ENCODE measurements at regions not wholly inside any gene's neighbourhood (a gene's known extent, or its start where the extent isn't known, plus 50 kb on each side); places are given as distances from the start of the nearest gene placed in this dataset.

- H2AFZ ChIP-seq (ENCODE audit: control insufficient read depth, low read depth, low read length) = no peak overlapping the region
- in situ Hi-C loops (cut with MboI) (no loop called here), intact Hi-C loops (cut with micrococcal nuclease; ENCODE audit: unreplicated experiment) (loop anchor here (10.0 kb wide), 1 partner anchor 462 kb away; no protein-coding TSS in a partner anchor)
- RAD21 ChIA-PET (ENCODE audit: unreplicated experiment) = interaction anchor here (1.2 to 9.9 kb wide), 6 partner anchors 18 to 247 kb away, joined by 3 to 167 read pairs (median 14); partner anchors contain the start of gene PLPP3
- no peaks in the 10 kb centered on the region for H3K79me2 ChIP-seq (ENCODE audit: control insufficient read depth, insufficient read depth, low read length)
- CTCF ChIA-PET = interaction anchor here (1.0 to 1.4 kb wide), 2 partner anchors 24 to 241 kb away, joined by 3 to 5 read pairs; no protein-coding TSS in a partner anchor
- TF ChIP-seq CHD2 (IDR thresholded peaks at IDR 0.05; ENCODE audit: borderline replicate concordance, low read depth, low read length) (no peak), ZNF274 (IDR thresholded peaks at IDR 0.05; ENCODE audit: insufficient read depth, insufficient read length) (no peak), YY1 (IDR thresholded peaks at IDR 0.05; ENCODE audit: low read depth, low read length) (no peak), HDAC6 (IDR thresholded peaks at IDR 0.05; ENCODE audit: unreplicated experiment) (no peak), BACH1 (IDR thresholded peaks at IDR 0.05; ENCODE audit: borderline replicate concordance) (no peak), ETV6 (conservative IDR thresholded peaks at IDR 0.05 in 1 of 2, IDR thresholded peaks at IDR 0.05 in 1 of 2; ENCODE audit: borderline replicate concordance in 1 of 2, low read depth in 1 of 2) (no peak), SMAD5 (IDR thresholded peaks at IDR 0.05; ENCODE audit: low read depth) (no peak), USF1 (IDR thresholded peaks at IDR 0.05; ENCODE audit: borderline replicate concordance, extremely low read length, insufficient read depth, low read depth, low read length) (no peak)
- TF ChIP-seq, protein P1, sequence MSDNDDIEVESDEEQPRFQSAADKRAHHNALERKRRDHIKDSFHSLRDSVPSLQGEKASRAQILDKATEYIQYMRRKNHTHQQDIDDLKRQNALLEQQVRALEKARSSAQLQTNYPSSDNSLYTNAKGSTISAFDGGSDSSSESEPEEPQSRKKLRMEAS (IDR thresholded peaks at IDR 0.05; ENCODE audit: low read depth, low read length) = no peak
- TF ChIP-seq, protein P2, sequence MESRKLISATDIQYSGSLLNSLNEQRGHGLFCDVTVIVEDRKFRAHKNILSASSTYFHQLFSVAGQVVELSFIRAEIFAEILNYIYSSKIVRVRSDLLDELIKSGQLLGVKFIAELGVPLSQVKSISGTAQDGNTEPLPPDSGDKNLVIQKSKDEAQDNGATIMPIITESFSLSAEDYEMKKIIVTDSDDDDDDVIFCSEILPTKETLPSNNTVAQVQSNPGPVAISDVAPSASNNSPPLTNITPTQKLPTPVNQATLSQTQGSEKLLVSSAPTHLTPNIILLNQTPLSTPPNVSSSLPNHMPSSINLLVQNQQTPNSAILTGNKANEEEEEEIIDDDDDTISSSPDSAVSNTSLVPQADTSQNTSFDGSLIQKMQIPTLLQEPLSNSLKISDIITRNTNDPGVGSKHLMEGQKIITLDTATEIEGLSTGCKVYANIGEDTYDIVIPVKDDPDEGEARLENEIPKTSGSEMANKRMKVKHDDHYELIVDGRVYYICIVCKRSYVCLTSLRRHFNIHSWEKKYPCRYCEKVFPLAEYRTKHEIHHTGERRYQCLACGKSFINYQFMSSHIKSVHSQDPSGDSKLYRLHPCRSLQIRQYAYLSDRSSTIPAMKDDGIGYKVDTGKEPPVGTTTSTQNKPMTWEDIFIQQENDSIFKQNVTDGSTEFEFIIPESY (IDR thresholded peaks at IDR 0.05) = no peak
- TF ChIP-seq, protein P3, sequence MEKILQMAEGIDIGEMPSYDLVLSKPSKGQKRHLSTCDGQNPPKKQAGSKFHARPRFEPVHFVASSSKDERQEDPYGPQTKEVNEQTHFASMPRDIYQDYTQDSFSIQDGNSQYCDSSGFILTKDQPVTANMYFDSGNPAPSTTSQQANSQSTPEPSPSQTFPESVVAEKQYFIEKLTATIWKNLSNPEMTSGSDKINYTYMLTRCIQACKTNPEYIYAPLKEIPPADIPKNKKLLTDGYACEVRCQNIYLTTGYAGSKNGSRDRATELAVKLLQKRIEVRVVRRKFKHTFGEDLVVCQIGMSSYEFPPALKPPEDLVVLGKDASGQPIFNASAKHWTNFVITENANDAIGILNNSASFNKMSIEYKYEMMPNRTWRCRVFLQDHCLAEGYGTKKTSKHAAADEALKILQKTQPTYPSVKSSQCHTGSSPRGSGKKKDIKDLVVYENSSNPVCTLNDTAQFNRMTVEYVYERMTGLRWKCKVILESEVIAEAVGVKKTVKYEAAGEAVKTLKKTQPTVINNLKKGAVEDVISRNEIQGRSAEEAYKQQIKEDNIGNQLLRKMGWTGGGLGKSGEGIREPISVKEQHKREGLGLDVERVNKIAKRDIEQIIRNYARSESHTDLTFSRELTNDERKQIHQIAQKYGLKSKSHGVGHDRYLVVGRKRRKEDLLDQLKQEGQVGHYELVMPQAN (conservative IDR thresholded peaks at IDR 0.05) = no peak
- TF ChIP-seq, protein P4, sequence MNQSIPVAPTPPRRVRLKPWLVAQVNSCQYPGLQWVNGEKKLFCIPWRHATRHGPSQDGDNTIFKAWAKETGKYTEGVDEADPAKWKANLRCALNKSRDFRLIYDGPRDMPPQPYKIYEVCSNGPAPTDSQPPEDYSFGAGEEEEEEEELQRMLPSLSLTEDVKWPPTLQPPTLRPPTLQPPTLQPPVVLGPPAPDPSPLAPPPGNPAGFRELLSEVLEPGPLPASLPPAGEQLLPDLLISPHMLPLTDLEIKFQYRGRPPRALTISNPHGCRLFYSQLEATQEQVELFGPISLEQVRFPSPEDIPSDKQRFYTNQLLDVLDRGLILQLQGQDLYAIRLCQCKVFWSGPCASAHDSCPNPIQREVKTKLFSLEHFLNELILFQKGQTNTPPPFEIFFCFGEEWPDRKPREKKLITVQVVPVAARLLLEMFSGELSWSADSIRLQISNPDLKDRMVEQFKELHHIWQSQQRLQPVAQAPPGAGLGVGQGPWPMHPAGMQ (IDR thresholded peaks at IDR 0.05; ENCODE audit: borderline replicate concordance) = no peak
- WGBS (ENCODE audit: insufficient coverage, insufficient replicate concordance, low lambda C conversion rate, missing lambda C conversion rate) = 23% methylated on average over 2 of the region's 2 CpGs
- SMC1A ChIA-PET (ENCODE audit: uncharacterized antibody, unreplicated experiment) = interaction anchor here (1.2 to 10.3 kb wide), 10 partner anchors 10 to 246 kb away, joined by 3 to 73 read pairs (median 5); no protein-coding TSS in a partner anchor
- FAIRE-seq = no peak
- no peak overlapping the region for H3K4me2 ChIP-seq (ENCODE audit: control insufficient read depth, insufficient read depth)
- POLR2A ChIA-PET = interaction anchor here (1.1 to 2.3 kb wide), 2 partner anchors 239 to 242 kb away, joined by 3 to 9 read pairs; partner anchors contain the start of gene PLPP3
- H3K9ac ChIP-seq (ENCODE audit: control insufficient read depth, insufficient read depth, low read length) = no peak overlapping the region
- H3K9me3 ChIP-seq (replicated peaks; ENCODE audit: control insufficient read depth, insufficient read depth, low read length) = no peaks in the 10 kb centered on the region
- BruUV-seq (replicated peaks) = no TSS peak
- no peak overlapping the region for H3K27ac ChIP-seq (ENCODE audit: control insufficient read depth, insufficient read depth)
- no peak overlapping the region for H3K4me3 ChIP-seq
- DNase-seq (ENCODE audit: low read depth, low spot score) = no peak
- no peaks in the 10 kb centered on the region for H3K36me3 ChIP-seq (ENCODE audit: control insufficient read depth in 2 of 2, insufficient read depth in 2 of 2, low read length in 1 of 2)
- H3K4me1 ChIP-seq (ENCODE audit: control insufficient read depth, insufficient read depth, low read length) = no peaks in the 10 kb centered on the region
- ATAC-seq = no peak
- H3K27me3 ChIP-seq (replicated peaks in 1 of 2; ENCODE audit: control insufficient read depth in 2 of 2, insufficient read depth in 2 of 2, low read length in 1 of 2) = no peaks in the 10 kb centered on the region
- H4K20me1 ChIP-seq (ENCODE audit: control insufficient read depth, insufficient read depth) = no peaks in the 10 kb centered on the region
Observed at GRCh38 chr1:56336982-56337381, 242.4 kb downstream of the PLPP3 start.
